GM21360 (cell line): ENCODE measurements at regions not wholly inside any gene's neighbourhood (a gene's known extent, or its start where the extent isn't known, plus 50 kb on each side); places are given as distances from the start of the nearest gene placed in this dataset.

Experiments
- ATAC-seq: cut with Tn5 transposase; IDR thresholded peaks from one replicate; pipeline ENCODE4 v1.9.1; 2021; ENCODE audit warnings: mild to moderate bottlenecking, moderate library complexity; ENCODE audit not compliant: unreplicated experiment

- no peak for ATAC-seq
Measured at GRCh38 chr5:142508591-142508990, 177.3 kb downstream of the FGF1 start.

- no peak for ATAC-seq
Measured at GRCh38 chr5:142507531-142508372, 178.1 kb downstream of the FGF1 start.

- ATAC-seq = no peak
Measured at GRCh38 chr5:142506756-142507155, 179.1 kb downstream of the FGF1 start.

- ATAC-seq = no peak
Measured at GRCh38 chr5:142506046-142506445, 179.8 kb downstream of the FGF1 start.

- no peak for ATAC-seq
Measured at GRCh38 chr5:142501890-142502289, 177.1 kb upstream of the SPRY4 start.

GRCh38 chr5:142500227-142500905, 175.5 kb upstream of the SPRY4 start:
- ATAC-seq = no peak

- no peak for ATAC-seq
Measured at GRCh38 chr5:142499591-142500226, 174.9 kb upstream of the SPRY4 start.

- no peak for ATAC-seq
Measured at GRCh38 chr5:142498298-142498697, 173.5 kb upstream of the SPRY4 start.

- ATAC-seq = no peak
Measured at GRCh38 chr5:142495531-142495930, 170.7 kb upstream of the SPRY4 start.

GRCh38 chr5:142493875-142494518, 169.2 kb upstream of the SPRY4 start:
- ATAC-seq = no peak

- ATAC-seq = no peak
Measured at GRCh38 chr5:142492781-142493281, 168.0 kb upstream of the SPRY4 start.

GRCh38 chr5:142491679-142492078, 166.9 kb upstream of the SPRY4 start:
- no peak for ATAC-seq

- no peak for ATAC-seq
Measured at GRCh38 chr5:142491270-142491669, 166.4 kb upstream of the SPRY4 start.

GRCh38 chr5:142486581-142486980, 161.8 kb upstream of the SPRY4 start:
- no peak for ATAC-seq

- no peak for ATAC-seq
Measured at GRCh38 chr5:142486020-142486419, 161.2 kb upstream of the SPRY4 start.

- no peak for ATAC-seq
Measured at GRCh38 chr5:142484821-142485387, 160.1 kb upstream of the SPRY4 start.

- no peak for ATAC-seq
Measured at GRCh38 chr5:142482207-142482606, 157.4 kb upstream of the SPRY4 start.

- no peak for ATAC-seq
Measured at GRCh38 chr5:142481410-142481809, 156.6 kb upstream of the SPRY4 start.

- no peak for ATAC-seq
Measured at GRCh38 chr5:142479854-142480519, 155.2 kb upstream of the SPRY4 start.

- no peak for ATAC-seq
Measured at GRCh38 chr5:142479150-142479549, 154.3 kb upstream of the SPRY4 start.
